Adrenal gland (tissue), 9 donors: ENCODE measurements at regions not wholly inside any gene's neighbourhood (a gene's known extent, or its start where the extent isn't known, plus 50 kb on each side); places are given as distances from the start of the nearest gene placed in this dataset.

Experiments used
- DNase-seq, 7 donors: peaks; one replicate each; pipeline ENCODE4 v3.0.0-alpha.2; 2019 to 2020
- H3K27ac ChIP-seq, 5 donors: fragments of 200-600 bp; sonication (generic) in 4 of 5; 1 replicate in 3 of 5; 2 replicates in 2 of 5; pipeline versions ENCODE4 v1.5.1 to v1.8.0; 2016 to 2020; ENCODE audit warnings: mild to moderate bottlenecking in 1 of 5
- H3K27me3 ChIP-seq: fragments of 200-600 bp; 2 replicates; pipeline ENCODE4 v1.8.0; 2021
- H3K36me3 ChIP-seq, 2 donors: fragments of 200-600 bp; replicated peaks in 1 of 2; 1 replicate in 1 of 2; 2 replicates in 1 of 2; pipeline versions ENCODE4 v1.5.1 to v1.8.0; 2018 to 2022
- H3K4me1 ChIP-seq, 2 donors: fragments of 200-600 bp; replicated peaks in 1 of 2; 1 replicate in 1 of 2; 2 replicates in 1 of 2; pipeline versions ENCODE4 v1.5.1 to v1.8.0; 2018 to 2021
- H3K4me3 ChIP-seq, 4 donors: fragments of 200-600 bp; sonication (generic) in 3 of 4; one replicate each; pipeline ENCODE4 v1.5.1; 2016 to 2018
- H3K9me3 ChIP-seq, 3 donors: fragments of 200-600 bp; sonication (generic) in 1 of 3; replicated peaks in 1 of 3; 1 replicate in 2 of 3; 2 replicates in 1 of 3; pipeline versions ENCODE4 v1.5.1 to v1.8.0; 2016 to 2021
- POLR2A ChIP-seq, 2 donors: fragments of 450-650 bp; IDR thresholded peaks; one replicate each; pipeline ENCODE4 v1.6.1; 2017; ENCODE audit warnings: antibody characterized with exemption in 2 of 2, mild to moderate bottlenecking in 2 of 2, moderate library complexity in 1 of 2
- WGBS, 4 donors: extraction: QIAGEN DNeasy Blood & Tissue Kit in 2 of 4; methylation state at CpG; one replicate each; pipeline versions ENCODE4 v1.1.5 to v1.1.7; 2013 to 2017; 5-methylcytosine and 5-hydroxymethylcytosine counted together
- intact Hi-C, 2 donors: fragments of 100-400 bp; cut with DNase I; formaldehyde crosslinking; loops; one replicate each; pipeline versions ENCODE4 v1.14.1 to v1.15.0; 2022 to 2023
- TF ChIP-seq, protein P1 (sequence below), 6 experiments: fragments of 450-650 bp in 4 of 6; fragments of 200-600 bp in 2 of 6; sonication (generic) in 1 of 6; IDR thresholded peaks; 1 replicate in 5 of 6; 2 replicates in 1 of 6; pipeline versions ENCODE4 v1.5.1 to v1.8.0; 2016 to 2021; ENCODE audit warnings: antibody characterized with exemption in 6 of 6, mild to moderate bottlenecking in 2 of 6, moderate library complexity in 1 of 6
- donor health status: healthy with polysubstance abuse.
- donor health status: Bipolar disorder and iron deficiency.
- donor health status: DM: yes; HTN: yes; CAD: no.
- donor health status: DM: no; HTN: no; CAD: no.
- donor health status: DM: no; HTN: no; CAD: no.

DNA sequence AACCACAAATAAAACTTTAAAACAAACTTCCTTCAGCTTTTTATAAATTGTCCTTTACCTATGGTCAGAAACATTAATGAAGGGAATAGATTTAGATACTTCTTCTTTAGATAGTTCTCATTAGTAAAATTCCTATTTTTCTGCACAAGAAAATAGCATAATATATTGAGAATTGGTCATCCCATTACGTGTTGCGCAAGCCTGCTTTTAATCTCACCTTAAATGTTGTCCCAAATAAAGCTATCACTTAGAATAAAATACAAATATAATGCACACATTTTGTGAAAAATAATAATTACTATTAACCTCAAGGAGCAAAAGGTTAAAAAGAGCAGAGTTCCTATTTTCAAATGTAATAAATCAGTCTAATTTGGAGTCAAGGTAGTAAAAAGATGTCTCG is 95.2 kb upstream of the TTC29 start:
- Histone ChIP-seq H3K4me3 (no peak overlapping the region), H3K27ac (no peak overlapping the region), H3K36me3 (no peaks in the 10 kb centered on the region), H3K9me3 (no peaks in the 10 kb centered on the region), H3K4me1 (no peaks in the 10 kb centered on the region), H3K27me3 (peaks cover 7% of the 10 kb centered on the region)
- DNase-seq = no peak
- intact Hi-C loops = no loop called here
- WGBS, 4 donors = 79 to 86% (median 83%) methylated on average over 3 of the region's 3 CpGs
- TF ChIP-seq, protein P1, sequence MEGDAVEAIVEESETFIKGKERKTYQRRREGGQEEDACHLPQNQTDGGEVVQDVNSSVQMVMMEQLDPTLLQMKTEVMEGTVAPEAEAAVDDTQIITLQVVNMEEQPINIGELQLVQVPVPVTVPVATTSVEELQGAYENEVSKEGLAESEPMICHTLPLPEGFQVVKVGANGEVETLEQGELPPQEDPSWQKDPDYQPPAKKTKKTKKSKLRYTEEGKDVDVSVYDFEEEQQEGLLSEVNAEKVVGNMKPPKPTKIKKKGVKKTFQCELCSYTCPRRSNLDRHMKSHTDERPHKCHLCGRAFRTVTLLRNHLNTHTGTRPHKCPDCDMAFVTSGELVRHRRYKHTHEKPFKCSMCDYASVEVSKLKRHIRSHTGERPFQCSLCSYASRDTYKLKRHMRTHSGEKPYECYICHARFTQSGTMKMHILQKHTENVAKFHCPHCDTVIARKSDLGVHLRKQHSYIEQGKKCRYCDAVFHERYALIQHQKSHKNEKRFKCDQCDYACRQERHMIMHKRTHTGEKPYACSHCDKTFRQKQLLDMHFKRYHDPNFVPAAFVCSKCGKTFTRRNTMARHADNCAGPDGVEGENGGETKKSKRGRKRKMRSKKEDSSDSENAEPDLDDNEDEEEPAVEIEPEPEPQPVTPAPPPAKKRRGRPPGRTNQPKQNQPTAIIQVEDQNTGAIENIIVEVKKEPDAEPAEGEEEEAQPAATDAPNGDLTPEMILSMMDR (IDR thresholded peaks at IDR 0.05) = no peak
- no peak for TF ChIP-seq POLR2A (IDR thresholded peaks at IDR 0.05)

DNA sequence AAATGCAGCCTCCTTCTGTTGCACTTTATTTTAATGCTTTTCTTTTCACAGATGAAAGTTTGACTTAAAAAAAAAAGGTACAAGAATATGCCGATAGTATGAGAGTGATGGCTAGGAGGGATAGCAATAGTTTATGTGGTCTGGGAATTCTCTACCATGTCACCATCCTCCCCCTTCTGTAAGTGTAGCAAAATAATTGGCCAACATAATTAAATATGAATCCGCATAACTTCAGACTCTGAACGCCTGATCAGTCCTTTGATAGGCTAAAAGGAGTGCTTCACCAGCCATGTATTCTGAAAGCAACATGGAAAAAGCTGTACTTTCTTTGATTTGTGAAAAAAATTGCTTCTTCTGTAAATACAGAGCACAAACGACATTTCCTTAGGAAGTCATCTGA is 95.7 kb upstream of the TTC29 start:
- WGBS, 4 donors = 40 to 62% (median 49%) methylated on average over 4 of the region's 4 CpGs
- H3K27me3 ChIP-seq = peaks cover 7% of the 10 kb centered on the region
- H3K9me3 ChIP-seq = no peaks in the 10 kb centered on the region
- H3K27ac ChIP-seq = no peak overlapping the region
- no peak overlapping the region for H3K4me3 ChIP-seq
- intact Hi-C loops = no loop called here
- H3K4me1 ChIP-seq = no peaks in the 10 kb centered on the region
- no peak for DNase-seq
- H3K36me3 ChIP-seq = no peaks in the 10 kb centered on the region
- TF ChIP-seq, protein P1 (IDR thresholded peaks at IDR 0.05) = no peak
- no peak for TF ChIP-seq POLR2A (IDR thresholded peaks at IDR 0.05)

DNA sequence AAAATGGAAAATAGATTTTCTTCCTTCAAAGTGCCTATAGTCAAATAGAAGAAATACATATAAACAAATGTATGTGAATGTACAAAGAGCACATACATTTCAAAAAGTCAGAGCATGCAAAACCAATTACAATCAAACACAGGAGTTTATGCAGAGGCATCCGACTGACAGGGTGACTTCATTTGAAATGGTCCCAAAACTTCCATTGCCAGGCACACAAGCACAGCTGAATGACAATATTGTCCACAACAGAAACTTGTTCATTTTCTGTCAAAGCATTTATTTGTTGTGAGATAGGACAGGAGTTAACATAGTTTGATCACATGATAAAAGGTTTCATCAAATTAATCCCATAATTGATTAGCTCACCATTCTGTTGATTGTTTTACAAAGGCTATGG is 96.4 kb upstream of the TTC29 start:
- H3K27ac ChIP-seq = no peak overlapping the region
- no peaks in the 10 kb centered on the region for H3K36me3 ChIP-seq
- no peaks in the 10 kb centered on the region for H3K4me1 ChIP-seq
- TF ChIP-seq, protein P1 (IDR thresholded peaks at IDR 0.05) = no peak
- no peak for TF ChIP-seq POLR2A (IDR thresholded peaks at IDR 0.05)
- intact Hi-C loops = no loop called here
- H3K27me3 ChIP-seq = peaks cover 7% of the 10 kb centered on the region
- H3K4me3 ChIP-seq = no peak overlapping the region
- WGBS, 4 donors = 65 to 84% (median 70%) methylated on average over 1 of the region's 1 CpG
- DNase-seq = no peak
- no peaks in the 10 kb centered on the region for H3K9me3 ChIP-seq

DNA sequence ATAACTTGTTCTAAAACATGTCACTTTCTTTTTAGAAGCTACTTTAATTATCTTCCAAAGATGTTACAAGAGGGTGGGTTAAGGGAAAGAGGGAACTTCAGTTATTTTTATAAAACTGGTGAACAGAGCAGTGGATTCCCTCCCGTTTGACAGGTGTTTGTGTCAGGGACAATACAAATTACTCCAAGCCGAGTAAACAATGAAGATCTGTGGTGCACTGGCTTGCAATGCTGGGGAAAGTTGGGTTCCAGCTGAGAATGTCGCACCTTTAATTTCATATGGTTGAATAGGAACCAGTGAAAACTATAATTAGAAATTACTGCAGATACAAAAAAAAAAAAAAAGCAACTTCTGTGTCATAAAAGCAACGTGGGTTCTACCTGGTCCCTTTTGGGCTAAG is 98.6 kb upstream of the TTC29 start:
- Histone ChIP-seq H3K36me3 (no peaks in the 10 kb centered on the region), H3K27ac (no peak overlapping the region), H3K4me3 (no peak overlapping the region), H3K4me1 (no peaks in the 10 kb centered on the region), H3K9me3 (no peaks in the 10 kb centered on the region), H3K27me3 (peaks cover 5% of the 10 kb centered on the region)
- TF ChIP-seq POLR2A (IDR thresholded peaks at IDR 0.05) = no peak
- TF ChIP-seq, protein P1 (IDR thresholded peaks at IDR 0.05) = no peak
- 40 to 58% (median 47%) methylated on average over 4 of the region's 4 CpGs for WGBS, 4 donors
- DNase-seq = no peak
- intact Hi-C loops = no loop called here
